ENCODE measurements at regions not wholly inside any gene's neighbourhood (a gene's known extent, or its start where the extent isn't known, plus 50 kb on each side); places are given as distances from the start of the nearest gene placed in this dataset.

DNA sequence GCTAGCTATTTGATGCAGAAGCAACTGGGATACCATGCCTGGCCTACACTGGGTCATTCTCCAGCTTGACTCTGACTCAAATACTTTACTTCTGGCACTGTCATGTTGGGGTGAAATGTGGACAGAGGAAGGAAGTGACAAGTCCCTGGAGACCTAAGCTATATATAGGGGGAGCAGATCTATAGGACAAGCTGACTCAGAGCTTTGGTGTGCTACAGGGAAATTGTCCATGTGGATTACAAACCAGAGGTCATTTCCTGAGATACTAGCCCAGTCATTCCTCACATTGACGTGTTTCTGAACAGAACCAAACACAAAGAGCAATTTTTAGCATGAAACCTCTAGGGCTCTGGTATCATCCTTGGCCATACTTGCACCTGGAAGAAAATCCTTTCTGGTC is 531.6 kb upstream of the CLINT1 start:
- no peak for DNase-seq

GRCh38 chr5:158389786-158390185 is 530.8 kb upstream of the CLINT1 start:
- no peak for DNase-seq

DNA sequence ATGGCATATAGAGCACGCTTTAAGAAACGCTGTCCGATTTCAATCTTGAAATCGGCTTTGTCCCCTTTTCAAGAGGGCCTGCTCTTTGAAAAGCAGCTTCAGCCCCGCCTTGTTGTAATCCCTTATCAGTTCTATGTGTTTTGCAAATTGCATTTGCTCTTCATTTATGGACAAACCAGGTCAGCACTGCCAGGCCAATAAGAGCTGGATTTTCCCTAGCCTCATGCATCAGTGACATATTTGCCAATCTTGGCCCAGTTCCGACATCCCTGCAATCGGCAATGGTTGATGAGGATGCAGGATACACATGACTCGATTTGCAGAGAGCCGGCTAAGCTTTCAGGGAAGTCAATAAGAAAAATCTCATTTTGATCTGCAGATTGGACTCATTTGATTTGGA is 529.1 kb upstream of the CLINT1 start:
- DNase-seq, result no peak

DNA sequence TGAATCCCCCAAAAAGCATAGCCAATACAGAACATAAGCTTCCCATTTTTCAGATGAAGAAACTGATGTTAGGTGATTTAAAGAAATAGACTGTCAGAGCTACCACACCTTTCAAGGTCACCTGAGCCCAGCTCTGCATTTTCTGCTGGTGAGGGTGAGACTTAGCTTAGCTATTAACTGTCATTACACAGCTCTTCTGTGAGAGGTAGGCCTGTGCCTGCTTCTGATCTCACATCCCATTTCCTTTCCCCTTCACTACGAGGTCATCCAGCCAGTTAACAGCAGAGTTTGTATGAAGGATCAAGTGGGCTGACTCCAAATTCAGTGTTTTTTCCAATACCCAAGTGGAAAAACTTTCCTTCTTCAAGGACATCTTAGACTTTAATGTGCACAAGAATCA is 528.6 kb upstream of the CLINT1 start:
- DNase-seq, result no peak

GRCh38 chr5:158385982-158386381 is 527.0 kb upstream of the CLINT1 start:
- no peak for DNase-seq

DNA sequence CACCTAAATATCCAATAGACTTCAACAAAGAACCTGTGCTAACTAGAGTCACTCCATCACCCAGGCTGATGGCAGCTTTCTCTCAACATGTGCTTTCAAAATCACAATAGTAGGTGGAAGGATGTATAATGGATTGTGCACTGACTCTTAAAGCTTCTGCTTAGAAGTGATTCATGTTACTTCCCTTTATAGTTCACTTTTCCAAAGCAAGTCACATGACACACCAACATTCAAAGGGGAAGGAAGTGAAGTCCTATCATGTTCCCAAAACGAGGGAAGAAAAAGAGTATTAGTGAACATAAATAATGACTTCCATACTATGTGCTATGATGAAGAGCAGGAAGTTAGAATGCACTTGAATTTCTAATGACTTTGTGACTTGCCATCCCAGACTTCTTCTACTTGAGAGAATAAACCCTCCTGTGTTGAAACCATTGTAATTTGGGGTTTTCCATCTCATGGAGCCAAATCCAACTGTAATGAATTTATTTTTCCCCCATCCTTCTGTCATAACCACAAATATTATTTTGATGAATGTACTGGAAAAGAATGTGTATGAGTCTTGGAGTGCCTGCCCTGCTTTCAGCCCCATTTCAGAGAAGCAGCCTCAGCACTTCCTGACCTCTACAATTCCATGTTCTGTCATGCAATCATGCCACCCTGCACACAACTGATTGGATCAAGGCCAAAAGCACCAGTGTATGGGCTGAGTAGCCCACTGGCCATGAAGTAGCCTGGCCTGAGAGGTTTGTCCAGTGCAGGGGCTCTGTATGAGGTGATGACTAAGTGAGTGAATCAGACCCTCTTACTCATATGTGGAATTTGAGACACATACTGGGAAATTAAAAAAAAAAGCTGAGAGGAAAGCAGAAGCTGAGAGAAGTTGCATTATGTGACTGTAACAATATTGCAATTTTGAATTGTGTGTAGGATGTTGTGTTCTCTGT is 525.9 kb upstream of the CLINT1 start:
- DNase-seq, result no peak

GRCh38 chr5:158383486-158383885 is 524.5 kb upstream of the CLINT1 start:
- no peak for DNase-seq

DNA sequence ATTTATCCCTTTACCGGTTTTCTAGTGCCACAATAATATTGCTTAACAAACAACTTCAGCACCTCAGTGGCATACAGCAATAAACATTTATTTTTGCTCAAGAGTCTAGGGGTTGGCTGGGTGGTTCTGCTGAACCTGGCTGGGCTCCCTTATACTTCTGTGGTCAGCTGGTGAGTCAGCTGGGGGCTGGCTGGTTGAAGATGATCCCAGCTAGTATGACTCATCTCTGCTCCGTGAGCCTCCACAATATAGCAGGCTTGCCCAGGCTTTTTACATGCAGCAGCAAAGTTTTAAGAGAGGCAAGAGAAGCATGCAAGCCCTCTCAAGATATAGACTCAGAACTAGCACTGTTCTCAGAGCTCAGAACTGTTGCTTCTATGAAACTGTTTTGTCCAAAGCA is 523.5 kb upstream of the CLINT1 start:
- no peak for DNase-seq

- no peak for DNase-seq
Measured at GRCh38 chr5:158381614-158382160, 522.7 kb upstream of the CLINT1 start.

GRCh38 chr5:158380661-158381060 is 521.7 kb upstream of the CLINT1 start:
- DNase-seq, result no peak

- DNase-seq, result no peak
Measured at GRCh38 chr5:158378931-158379330, 520.0 kb upstream of the CLINT1 start.

GRCh38 chr5:158376679-158377078 is 517.7 kb upstream of the CLINT1 start:
- no peak for DNase-seq

DNA sequence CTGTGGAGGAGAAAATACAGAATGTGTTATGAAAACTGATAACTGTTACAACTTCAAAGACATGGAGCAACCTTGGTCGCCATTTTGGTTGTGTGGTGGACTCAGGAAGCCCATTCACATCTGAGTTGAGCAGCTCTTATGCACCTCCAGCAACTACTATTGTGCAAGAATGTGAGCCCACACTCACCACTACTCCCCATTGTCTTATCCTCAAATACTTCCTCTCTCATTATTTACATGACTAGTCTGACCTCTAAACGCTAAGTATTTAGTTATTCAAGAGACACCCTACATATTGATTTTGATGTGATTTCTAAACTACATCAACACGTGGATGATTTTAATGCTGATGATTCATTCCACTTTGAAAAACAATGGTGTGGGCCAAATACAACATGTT is 516.6 kb upstream of the CLINT1 start:
- no peak for DNase-seq

DNA sequence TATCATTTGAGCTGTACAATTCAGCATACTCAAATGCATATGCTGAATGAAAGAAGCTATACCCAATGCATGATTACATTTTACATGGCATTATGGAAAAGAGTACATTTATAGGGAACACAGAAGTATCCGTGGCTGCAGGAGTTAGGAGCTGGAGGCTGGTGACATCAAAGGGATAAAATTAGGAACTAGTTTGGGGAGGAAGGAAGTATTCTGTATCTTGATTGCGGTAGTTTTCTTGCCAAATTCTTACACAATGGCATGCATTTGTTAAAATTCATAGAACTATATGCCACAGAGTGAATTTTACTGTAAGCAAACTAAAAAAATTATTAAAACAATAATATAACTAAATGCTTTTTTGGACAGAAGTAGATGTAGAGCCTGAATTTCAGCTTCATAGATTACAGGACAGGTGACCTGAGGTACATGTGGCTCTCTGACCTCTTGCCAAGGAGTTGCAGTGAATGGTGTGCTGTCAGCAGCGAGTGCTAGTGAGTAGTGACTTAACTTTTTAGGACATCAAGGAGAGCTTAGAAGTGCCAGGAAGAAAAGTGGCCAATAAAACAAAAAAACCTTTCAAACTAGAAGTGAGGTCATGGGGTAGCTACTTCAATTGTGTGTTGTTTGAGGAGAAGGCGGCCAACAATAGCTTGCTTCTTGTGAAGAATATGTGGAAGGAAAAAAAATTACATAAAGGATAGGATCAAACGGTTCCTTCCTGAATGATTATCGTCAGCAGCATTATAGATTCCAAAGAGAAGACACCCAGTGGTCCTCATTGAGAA is 514.9 kb upstream of the CLINT1 start:
- no peak for DNase-seq

- no peak for DNase-seq
Measured at GRCh38 chr5:158369241-158369640, 510.3 kb upstream of the CLINT1 start.

DNA sequence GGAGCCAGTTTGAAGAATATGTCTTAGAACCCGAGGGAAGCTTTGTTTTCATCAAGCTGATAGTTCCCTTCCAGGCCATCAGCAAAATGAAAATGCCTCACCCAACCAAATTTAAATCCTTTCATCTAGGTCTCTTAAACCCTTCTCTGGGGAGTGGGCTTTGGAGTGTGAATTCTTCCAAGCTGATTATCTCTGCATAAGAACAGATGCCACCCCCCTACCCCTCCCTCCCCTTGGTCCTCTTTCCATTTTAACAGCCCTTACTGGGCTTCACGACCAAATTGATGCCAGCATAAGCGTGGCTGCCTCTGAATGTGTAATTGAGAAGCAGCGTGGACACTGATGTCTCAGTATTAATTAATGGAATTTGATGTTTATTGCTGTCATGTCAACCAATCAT is 509.7 kb upstream of the CLINT1 start:
- DNase-seq, result no peak

- DNase-seq, result no peak
Measured at GRCh38 chr5:158364367-158364766, 505.4 kb upstream of the CLINT1 start.

- no peak for DNase-seq
Measured at GRCh38 chr5:158354958-158355357, 496.0 kb upstream of the CLINT1 start.

DNA sequence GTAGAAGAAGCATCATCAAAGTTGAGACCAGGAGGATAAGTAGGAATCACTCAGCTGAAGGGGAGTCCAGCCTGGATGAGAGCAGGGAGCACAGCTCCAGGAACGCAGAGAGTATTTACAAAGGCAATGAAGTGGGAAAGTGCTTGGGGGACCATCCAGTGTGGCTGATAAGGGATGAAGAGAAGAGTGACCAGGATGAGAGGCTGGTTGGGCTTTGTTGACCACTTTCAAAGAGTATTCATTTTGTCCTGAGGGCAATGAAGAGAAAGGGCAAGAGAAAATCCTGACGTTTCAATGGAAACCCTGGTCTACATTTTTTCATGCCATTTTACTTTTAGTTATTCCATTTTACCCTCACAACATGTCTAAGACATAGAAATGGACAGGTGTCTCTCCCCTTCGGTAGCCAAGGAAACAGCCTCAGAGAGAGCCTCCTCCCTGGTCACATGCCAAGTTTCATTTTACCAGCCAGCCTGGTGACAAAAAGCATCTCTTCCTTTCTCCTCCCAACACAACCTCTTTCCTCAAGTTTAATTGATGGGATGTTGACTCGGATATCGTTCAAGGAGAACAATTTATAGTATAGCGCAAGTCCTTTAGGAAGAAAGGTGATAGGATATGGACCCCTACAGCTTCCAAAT is 492.7 kb upstream of the CLINT1 start:
- DNase-seq, result peak in 1 of 2 experiments; percentile 4

DNA sequence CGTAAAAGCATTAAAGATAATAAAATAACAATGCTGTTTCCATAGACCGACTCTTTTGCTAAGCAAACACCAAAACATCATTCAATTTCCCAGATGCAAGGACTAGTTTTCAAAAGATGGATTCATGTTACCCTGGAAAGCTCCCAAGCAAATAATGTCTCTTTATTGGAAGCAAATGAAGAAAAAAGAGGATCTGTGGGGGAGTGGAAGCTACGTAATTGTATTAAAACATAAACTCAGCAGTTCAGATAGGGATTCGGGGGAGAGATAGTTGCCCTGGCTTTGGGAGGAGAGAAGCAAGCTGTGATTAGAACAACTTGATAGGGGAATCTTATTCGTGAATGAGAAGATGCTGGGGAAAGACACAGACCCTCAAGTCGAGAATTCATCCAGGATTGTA is 491.0 kb upstream of the CLINT1 start:
- DNase-seq, result no peak

DNA sequence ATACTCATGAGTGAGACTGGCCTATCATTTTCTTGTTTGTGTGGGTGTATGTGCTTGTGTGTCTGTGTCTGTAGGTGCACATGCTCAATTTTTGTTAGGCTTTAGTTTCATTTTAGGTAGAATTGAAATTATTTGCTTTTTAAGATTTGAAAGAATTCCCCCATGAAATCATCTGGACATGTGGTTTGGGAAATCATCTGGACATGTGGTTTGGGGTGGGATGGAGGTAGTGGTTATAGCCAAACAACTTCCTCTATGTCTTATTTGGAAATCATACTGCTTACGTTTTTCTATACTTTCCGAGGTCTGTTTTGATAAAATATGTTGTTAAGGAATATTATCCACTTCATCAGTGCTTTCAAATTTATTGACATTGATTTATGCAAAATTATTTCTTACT is 485.4 kb upstream of the CLINT1 start:
- DNase-seq, result no peak

DNA sequence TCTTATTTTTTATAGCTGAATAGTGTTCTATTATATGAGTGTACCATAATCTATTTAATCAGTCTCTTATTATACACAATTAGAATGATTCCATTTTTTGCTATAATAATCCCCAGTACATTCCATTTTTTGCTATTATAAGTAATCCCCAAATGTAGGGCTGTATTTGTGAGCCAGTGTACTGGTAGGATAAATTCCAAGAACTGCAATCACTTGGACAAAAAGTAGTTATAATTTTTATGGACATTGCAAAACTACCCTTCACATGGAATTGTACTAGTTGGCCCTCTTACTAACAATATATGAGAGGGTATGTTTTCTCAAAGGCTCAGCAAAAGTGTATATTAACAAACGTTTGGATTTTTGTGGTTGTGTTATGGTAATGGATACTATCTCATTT is 481.7 kb upstream of the CLINT1 start:
- no peak for DNase-seq

DNA sequence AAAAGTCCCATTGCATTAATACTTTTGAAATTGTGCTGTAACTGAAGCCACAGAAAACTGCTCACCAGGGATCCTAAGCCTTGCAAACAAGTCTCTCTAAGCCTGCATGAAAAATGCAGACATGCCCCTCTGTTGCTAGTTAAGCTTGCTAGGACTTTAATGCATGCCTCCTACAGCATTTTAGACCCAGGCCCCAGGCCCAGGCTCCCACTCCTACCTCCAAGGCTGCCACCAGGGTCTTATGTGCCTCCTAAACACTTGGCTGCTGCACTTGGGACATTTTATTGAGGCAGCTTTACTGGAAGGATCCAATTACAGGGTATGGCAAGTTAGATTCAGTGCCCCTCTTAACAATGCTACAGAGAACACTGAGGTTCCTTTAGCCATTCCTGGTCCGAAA is 467.3 kb upstream of the CLINT1 start:
- DNase-seq, result no peak

All from NCI-H2081 (cell line).